ENCODE measurements at regions not wholly inside any gene's neighbourhood (a gene's known extent, or its start where the extent isn't known, plus 50 kb on each side); places are given as distances from the start of the nearest gene placed in this dataset.

- H4K8ac ChIP-seq (ENCODE audit: extremely low read depth, insufficient read depth, low read length): no peak overlapping the region
- H3K27ac ChIP-seq (ENCODE audit: low read depth, low read length): no peak overlapping the region
- H3K4me1 ChIP-seq (replicated peaks in 1 of 4; ENCODE audit: control insufficient read depth in 3 of 4, insufficient read depth in 4 of 4, low read length in 3 of 4): peaks cover 0 to 4% (median 0%) of the 10 kb centered on the region in 4 experiments; a peak in 2 of 7 replicates
- H2AK5ac ChIP-seq (ENCODE audit: low read depth, low read length): no peak overlapping the region
- FAIRE-seq (no peak), DNase-seq (ENCODE audit: low read depth in 1 of 2, low spot score in 2 of 2) (no peak)
- no peak overlapping the region for H3K4me2 ChIP-seq (ENCODE audit: insufficient read depth in 1 of 2, low read depth in 2 of 2, low read length in 2 of 2)
- H3K23ac ChIP-seq (ENCODE audit: insufficient read length): no peak overlapping the region
- no peak overlapping the region for H4K91ac ChIP-seq (replicated peaks; ENCODE audit: insufficient read length, low read length)
- H3K23me2 ChIP-seq (ENCODE audit: low read depth, low read length): no peaks in the 10 kb centered on the region
- no peak overlapping the region for H3K4ac ChIP-seq (replicated peaks; ENCODE audit: insufficient read length, low read depth, low read length)
- no peaks in the 10 kb centered on the region; a peak in 1 of 8 replicates for H3K36me3 ChIP-seq (ENCODE audit: control insufficient read depth in 2 of 4, insufficient read depth in 4 of 4, low read length in 3 of 4)
- H2BK5ac ChIP-seq (ENCODE audit: low read depth, low read length): no peak overlapping the region
- POLR2A ChIA-PET (ENCODE audit: partially characterized antibody): no interaction called here
- no peak overlapping the region for H2BK20ac ChIP-seq (ENCODE audit: low read length)
- no peaks in the 10 kb centered on the region for H3K79me1 ChIP-seq (ENCODE audit: low read depth, low read length)
- no peak overlapping the region for H3K4me3 ChIP-seq (ENCODE audit: extremely low read depth in 1 of 4, insufficient read depth in 2 of 4, low read depth in 3 of 4, low read length in 4 of 4)
- H2BK12ac ChIP-seq (ENCODE audit: low read depth, low read length): no peak overlapping the region
- H3K14ac ChIP-seq (ENCODE audit: insufficient read length): no peak overlapping the region
- no peaks in the 10 kb centered on the region for H3K27me3 ChIP-seq (replicated peaks in 1 of 4; ENCODE audit: control insufficient read depth in 3 of 4, extremely low read depth in 1 of 4, insufficient read depth in 3 of 4, low read length in 3 of 4)
- H2AFZ ChIP-seq (ENCODE audit: low read length): no peak overlapping the region
- 75% methylated on average over 2 of the region's 2 CpGs; no CpG with 5 or more reads in 1 of the 2 experiments for WGBS, 2 experiments (ENCODE audit: extremely low coverage in 1 of 2, insufficient coverage in 1 of 2, insufficient read length in 1 of 2, insufficient replicate concordance in 2 of 2, low coverage in 1 of 2, low lambda C conversion rate in 2 of 2, missing lambda C conversion rate in 1 of 2)
- H3K9me3 ChIP-seq (ENCODE audit: insufficient read depth in 2 of 2, low read depth in 1 of 2, low read length in 1 of 2): no peaks in the 10 kb centered on the region
- no peak overlapping the region for H4K5ac ChIP-seq (ENCODE audit: insufficient read length, low read depth, low read length)
- H3K9ac ChIP-seq (replicated peaks in 1 of 4; ENCODE audit: extremely low read depth in 1 of 4, low read depth in 3 of 4, low read length in 3 of 4): no peak overlapping the region
- H3K79me2 ChIP-seq (ENCODE audit: control insufficient read depth in 1 of 2, insufficient read depth in 2 of 2, low read length in 2 of 2): no peaks in the 10 kb centered on the region
- no peak overlapping the region for H2BK120ac ChIP-seq (replicated peaks; ENCODE audit: low read depth, low read length)
- no peak overlapping the region for H3K18ac ChIP-seq (ENCODE audit: extremely low read depth, low read length)
- H4K20me1 ChIP-seq (replicated peaks in 1 of 2; ENCODE audit: control insufficient read depth in 1 of 2, insufficient read depth in 2 of 2, low read length in 2 of 2): no peaks in the 10 kb centered on the region
- H3K56ac ChIP-seq (replicated peaks; ENCODE audit: insufficient read length, low read depth, low read length): no peak overlapping the region
- CTCF ChIA-PET (ENCODE audit: partially characterized antibody): interaction anchor here (0.8 to 2.5 kb wide), 2 partner anchors 11 kb away, joined by 3 to 5 read pairs; no protein-coding TSS in a partner anchor
- H2BK15ac ChIP-seq (ENCODE audit: low read length): no peak overlapping the region
- TF ChIP-seq KDM5A (IDR thresholded peaks at IDR 0.05; ENCODE audit: low read length): no peak
Observed at GRCh38 chr15:87727073-87727472, 529.5 kb downstream of the NTRK3 start.
